ENCODE measurements at regions not wholly inside any gene's neighbourhood (a gene's known extent, or its start where the extent isn't known, plus 50 kb on each side); places are given as distances from the start of the nearest gene placed in this dataset.

DNA sequence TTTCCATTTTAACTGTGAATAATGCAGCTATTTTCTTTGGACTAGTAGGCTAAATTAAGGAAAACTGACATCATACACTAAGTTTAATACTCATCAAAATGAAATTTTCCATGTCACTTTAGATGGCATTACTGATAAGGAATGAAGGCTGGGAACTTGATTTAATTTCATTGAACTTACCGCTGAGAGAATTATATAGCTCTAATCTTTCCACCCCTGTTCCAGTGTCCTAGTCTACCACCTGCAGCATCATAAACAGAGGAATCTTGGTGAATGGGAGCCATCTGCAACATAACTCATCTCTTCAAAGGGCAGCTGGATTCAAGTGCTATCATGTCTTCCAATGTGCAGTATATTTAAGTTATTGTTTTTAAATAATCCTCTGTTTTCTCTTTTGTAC is 1395.2 kb downstream of the EPHA7 start:
- TF ChIP-seq EP300 (IDR thresholded peaks at IDR 0.05): no peak
- TF ChIP-seq JUNB (IDR thresholded peaks at IDR 0.05): no peak
- TF ChIP-seq HEYL (CRISPR knock-in tag; IDR thresholded peaks at IDR 0.05): no peak
